ENCODE measurements at regions not wholly inside any gene's neighbourhood (a gene's known extent, or its start where the extent isn't known, plus 50 kb on each side); places are given as distances from the start of the nearest gene placed in this dataset.
"Not testable (repeated sequence)": the region's sequence is repeated elsewhere in the genome, so short reads cannot be mapped to it uniquely, and the experiment has no call there.

- H3K27me3 Mint-ChIP-seq = peaks cover 27% of the 10 kb centered on the region
- not testable (repeated sequence) for H3K4me1 Mint-ChIP-seq, H3K36me3 Mint-ChIP-seq, H3K9me3 Mint-ChIP-seq, ATAC-seq, H3K4me3 Mint-ChIP-seq, H3K27ac Mint-ChIP-seq
Measured at GRCh38 chr2:12569510-12569909, 147.2 kb upstream of the TRIB2 start.

DNA sequence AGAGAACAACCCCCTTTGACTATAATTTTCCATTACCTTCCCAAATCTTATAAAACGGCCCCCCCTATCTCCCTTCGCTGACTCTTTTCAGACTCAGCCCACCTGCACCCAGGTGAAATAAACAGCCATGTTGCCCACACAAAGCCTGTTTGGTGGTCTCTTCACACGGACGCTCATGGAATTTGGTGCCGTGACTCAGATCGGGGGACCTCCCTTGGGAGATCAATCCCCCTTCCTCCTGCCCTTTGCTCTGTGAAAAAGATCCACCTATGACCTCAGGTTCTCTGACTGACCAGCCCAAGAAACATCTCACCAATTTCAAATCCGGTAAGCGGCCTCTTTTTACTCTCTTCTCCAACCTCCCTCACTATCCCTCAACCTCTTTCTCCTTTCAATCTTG is 146.8 kb upstream of the TRIB2 start:
- ATAC-seq, H3K4me1 Mint-ChIP-seq, H3K9me3 Mint-ChIP-seq, H3K27ac Mint-ChIP-seq, H3K36me3 Mint-ChIP-seq, H3K4me3 Mint-ChIP-seq: not testable (repeated sequence)
- peaks cover 27% of the 10 kb centered on the region for H3K27me3 Mint-ChIP-seq

GRCh38 chr2:12577091-12577490 is 139.6 kb upstream of the TRIB2 start:
- ATAC-seq = no peak
- Mint-ChIP-seq H3K4me3 (no peak overlapping the region), H3K9me3 (no peaks in the 10 kb centered on the region), H3K36me3 (no peaks in the 10 kb centered on the region), H3K27me3 (no peaks in the 10 kb centered on the region), H3K27ac (no peak overlapping the region), H3K4me1 (no peaks in the 10 kb centered on the region)

- ATAC-seq = no peak
- Mint-ChIP-seq H3K4me3 (no peak overlapping the region), H3K36me3 (no peaks in the 10 kb centered on the region), H3K27me3 (no peaks in the 10 kb centered on the region), H3K4me1 (no peaks in the 10 kb centered on the region), H3K9me3 (no peaks in the 10 kb centered on the region), H3K27ac (no peak overlapping the region)
Measured at GRCh38 chr2:12577567-12578253, 139.0 kb upstream of the TRIB2 start.

- no peaks in the 10 kb centered on the region for H3K4me1 Mint-ChIP-seq
- H3K27ac Mint-ChIP-seq = no peak overlapping the region
- H3K36me3 Mint-ChIP-seq = no peaks in the 10 kb centered on the region
- no peak for ATAC-seq
- H3K27me3 Mint-ChIP-seq = no peaks in the 10 kb centered on the region
- no peaks in the 10 kb centered on the region for H3K9me3 Mint-ChIP-seq
- H3K4me3 Mint-ChIP-seq = no peak overlapping the region
Measured at GRCh38 chr2:12579018-12579417, 137.7 kb upstream of the TRIB2 start.

- no peak overlapping the region for H3K27ac Mint-ChIP-seq
- peaks cover 26% of the 10 kb centered on the region for H3K4me1 Mint-ChIP-seq
- no peak overlapping the region for H3K4me3 Mint-ChIP-seq
- H3K9me3 Mint-ChIP-seq = no peaks in the 10 kb centered on the region
- no peak for ATAC-seq
- no peaks in the 10 kb centered on the region for H3K27me3 Mint-ChIP-seq
- no peaks in the 10 kb centered on the region for H3K36me3 Mint-ChIP-seq
Measured at GRCh38 chr2:12584338-12584737, 132.4 kb upstream of the TRIB2 start.

GRCh38 chr2:12585784-12586183 is 131.0 kb upstream of the TRIB2 start:
- Mint-ChIP-seq H3K9me3 (no peaks in the 10 kb centered on the region), H3K4me1 (peaks cover 38% of the 10 kb centered on the region), H3K4me3 (no peak overlapping the region), H3K36me3 (no peaks in the 10 kb centered on the region), H3K27me3 (no peaks in the 10 kb centered on the region), H3K27ac (no peak overlapping the region)
- ATAC-seq = no peak

DNA sequence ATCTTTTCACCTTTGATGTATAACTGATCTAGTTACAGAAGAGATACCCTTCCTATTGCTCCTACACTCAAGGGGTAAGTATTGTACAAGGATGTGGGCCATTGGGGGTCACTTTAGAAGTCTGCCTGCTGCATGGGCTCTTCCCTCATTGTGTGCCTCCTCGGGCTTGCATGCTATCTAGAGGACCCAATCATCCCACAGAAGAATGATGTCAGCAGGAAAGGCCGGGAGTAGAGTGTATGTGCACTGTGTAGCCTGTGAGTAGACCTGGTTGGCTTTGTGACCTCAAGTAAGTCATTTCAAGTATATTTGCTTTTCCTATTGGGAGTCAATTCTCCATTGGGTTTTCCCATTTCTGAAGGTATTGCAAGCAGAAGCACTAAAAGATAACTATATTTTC is 129.5 kb upstream of the TRIB2 start:
- no peak overlapping the region for H3K4me3 Mint-ChIP-seq
- no peaks in the 10 kb centered on the region for H3K36me3 Mint-ChIP-seq
- ATAC-seq = no peak
- no peak overlapping the region for H3K27ac Mint-ChIP-seq
- no peaks in the 10 kb centered on the region for H3K27me3 Mint-ChIP-seq
- H3K4me1 Mint-ChIP-seq = peaks cover 38% of the 10 kb centered on the region
- no peaks in the 10 kb centered on the region for H3K9me3 Mint-ChIP-seq

DNA sequence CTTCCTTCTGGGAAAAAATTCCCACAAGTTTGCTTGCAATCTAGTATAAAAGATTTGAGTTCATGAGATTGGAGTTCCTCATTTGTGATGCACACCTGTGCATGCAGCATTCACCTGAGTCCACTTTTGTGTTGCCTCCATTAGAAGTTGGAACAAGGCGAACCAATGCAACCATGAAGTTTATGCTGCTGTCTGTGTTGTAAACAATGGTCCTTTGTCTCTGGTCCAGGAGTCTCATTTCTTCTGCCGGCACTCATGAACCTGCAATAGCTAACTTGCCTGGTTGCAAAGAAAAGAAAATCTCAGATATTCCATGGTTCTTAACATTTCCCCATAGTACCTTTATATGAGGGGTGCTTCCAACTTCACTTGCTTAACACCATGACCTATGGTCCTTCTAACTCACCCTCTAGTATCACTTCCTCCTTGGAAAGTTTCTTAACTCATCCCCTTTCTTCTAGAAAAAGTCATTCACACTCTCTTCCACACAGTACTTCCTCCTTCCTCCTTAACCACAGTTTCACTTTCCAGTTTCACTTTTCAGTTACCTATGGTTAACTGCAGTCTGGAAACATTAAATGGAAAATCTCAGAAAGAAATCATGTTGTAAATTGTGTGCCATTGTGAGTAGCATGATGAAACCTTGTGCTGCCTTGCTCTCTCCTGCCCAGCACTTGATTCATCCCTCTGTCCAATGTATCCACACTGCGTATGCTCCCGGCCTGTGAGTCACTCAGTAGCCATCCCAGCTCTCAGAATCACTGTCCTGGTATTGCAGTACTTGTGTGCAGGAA is 128.8 kb upstream of the TRIB2 start:
- Mint-ChIP-seq H3K9me3 (no peaks in the 10 kb centered on the region), H3K27ac (no peak overlapping the region), H3K27me3 (no peaks in the 10 kb centered on the region), H3K4me1 (peaks cover 38% of the 10 kb centered on the region), H3K36me3 (no peaks in the 10 kb centered on the region), H3K4me3 (peak overlapping the region; percentile 22)
- ATAC-seq = peak; percentile 91

GRCh38 chr2:12588986-12589385 is 127.8 kb upstream of the TRIB2 start:
- no peaks in the 10 kb centered on the region for H3K27me3 Mint-ChIP-seq
- H3K27ac Mint-ChIP-seq = no peak overlapping the region
- no peaks in the 10 kb centered on the region for H3K36me3 Mint-ChIP-seq
- no peak overlapping the region for H3K4me3 Mint-ChIP-seq
- ATAC-seq = no peak
- peaks cover 38% of the 10 kb centered on the region for H3K4me1 Mint-ChIP-seq
- no peaks in the 10 kb centered on the region for H3K9me3 Mint-ChIP-seq

DNA sequence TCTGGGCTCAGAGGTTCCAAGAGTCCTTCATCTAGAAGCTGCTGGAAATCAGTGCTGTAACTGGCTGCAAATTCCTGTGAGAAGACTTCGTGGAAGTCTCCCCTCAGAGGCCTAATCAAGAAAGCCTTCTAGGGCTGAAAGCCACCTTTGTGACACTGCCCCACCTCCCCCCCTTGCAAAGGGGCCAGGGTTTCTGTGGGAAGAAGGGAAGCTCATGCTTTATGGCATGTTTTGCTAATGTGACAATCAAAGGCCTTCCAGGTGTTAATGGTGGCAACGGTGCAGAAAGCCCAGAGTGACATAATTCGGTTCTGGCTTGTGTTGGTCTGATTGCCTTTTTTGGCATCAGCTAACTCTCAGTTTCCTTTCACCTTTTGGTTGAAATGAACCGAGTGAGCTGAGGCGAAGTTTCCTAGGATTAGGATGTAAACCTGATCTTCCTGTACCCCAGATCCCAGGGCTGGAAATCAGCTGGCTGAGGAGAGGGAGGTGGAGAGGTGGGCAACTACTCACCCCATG is 126.9 kb upstream of the TRIB2 start:
- no peaks in the 10 kb centered on the region for H3K36me3 Mint-ChIP-seq
- no peak overlapping the region for H3K27ac Mint-ChIP-seq
- no peaks in the 10 kb centered on the region for H3K9me3 Mint-ChIP-seq
- ATAC-seq = no peak
- no peak overlapping the region for H3K4me3 Mint-ChIP-seq
- no peaks in the 10 kb centered on the region for H3K27me3 Mint-ChIP-seq
- peaks cover 38% of the 10 kb centered on the region for H3K4me1 Mint-ChIP-seq

- Mint-ChIP-seq H3K9me3 (no peaks in the 10 kb centered on the region), H3K36me3 (no peaks in the 10 kb centered on the region), H3K27ac (no peak overlapping the region), H3K4me1 (peaks cover 31% of the 10 kb centered on the region), H3K27me3 (no peaks in the 10 kb centered on the region), H3K4me3 (no peak overlapping the region)
- no peak for ATAC-seq
Measured at GRCh38 chr2:12592296-12592695, 124.4 kb upstream of the TRIB2 start.

GRCh38 chr2:12594590-12594989 is 122.1 kb upstream of the TRIB2 start:
- ATAC-seq = no peak
- Mint-ChIP-seq H3K4me3 (no peak overlapping the region), H3K27ac (no peak overlapping the region), H3K9me3 (no peaks in the 10 kb centered on the region), H3K36me3 (no peaks in the 10 kb centered on the region), H3K4me1 (peaks cover 9% of the 10 kb centered on the region), H3K27me3 (no peaks in the 10 kb centered on the region)

- no peak overlapping the region for H3K27ac Mint-ChIP-seq
- no peaks in the 10 kb centered on the region for H3K4me1 Mint-ChIP-seq
- no peak for ATAC-seq
- no peaks in the 10 kb centered on the region for H3K36me3 Mint-ChIP-seq
- H3K9me3 Mint-ChIP-seq = no peaks in the 10 kb centered on the region
- H3K27me3 Mint-ChIP-seq = no peaks in the 10 kb centered on the region
- H3K4me3 Mint-ChIP-seq = no peak overlapping the region
Measured at GRCh38 chr2:12596771-12597170, 120.0 kb upstream of the TRIB2 start.

DNA sequence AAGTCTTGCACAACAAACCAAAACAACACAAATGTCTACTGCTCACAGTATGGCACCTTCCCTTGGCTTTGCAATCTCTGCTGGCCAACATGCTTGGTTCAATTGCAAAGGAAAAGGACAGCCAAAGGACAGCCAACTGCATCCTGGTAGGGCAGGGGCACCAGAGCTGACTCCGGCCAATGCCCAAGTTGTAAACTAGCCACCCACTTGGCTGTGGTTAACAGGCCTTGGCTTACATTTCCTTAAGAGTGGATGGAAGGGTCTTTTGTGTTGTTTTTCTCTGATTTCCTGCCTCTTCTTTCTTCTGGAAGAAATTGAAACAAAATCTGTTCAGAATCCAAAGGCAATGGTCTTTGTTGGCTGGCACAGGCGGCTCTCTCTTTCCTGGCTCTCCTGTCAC is 119.1 kb upstream of the TRIB2 start:
- no peak overlapping the region for H3K4me3 Mint-ChIP-seq
- no peaks in the 10 kb centered on the region for H3K27me3 Mint-ChIP-seq
- ATAC-seq = no peak
- H3K36me3 Mint-ChIP-seq = no peaks in the 10 kb centered on the region
- H3K27ac Mint-ChIP-seq = no peak overlapping the region
- H3K4me1 Mint-ChIP-seq = no peaks in the 10 kb centered on the region
- H3K9me3 Mint-ChIP-seq = no peaks in the 10 kb centered on the region

GRCh38 chr2:12602661-12603060 is 114.1 kb upstream of the TRIB2 start:
- no peak for ATAC-seq
- no peak overlapping the region for H3K4me3 Mint-ChIP-seq
- peaks cover 14% of the 10 kb centered on the region for H3K27me3 Mint-ChIP-seq
- no peaks in the 10 kb centered on the region for H3K9me3 Mint-ChIP-seq
- H3K36me3 Mint-ChIP-seq = no peaks in the 10 kb centered on the region
- H3K4me1 Mint-ChIP-seq = no peaks in the 10 kb centered on the region
- H3K27ac Mint-ChIP-seq = no peak overlapping the region
